ENCODE measurements at regions not wholly inside any gene's neighbourhood (a gene's known extent, or its start where the extent isn't known, plus 50 kb on each side); places are given as distances from the start of the nearest gene placed in this dataset.

DNA sequence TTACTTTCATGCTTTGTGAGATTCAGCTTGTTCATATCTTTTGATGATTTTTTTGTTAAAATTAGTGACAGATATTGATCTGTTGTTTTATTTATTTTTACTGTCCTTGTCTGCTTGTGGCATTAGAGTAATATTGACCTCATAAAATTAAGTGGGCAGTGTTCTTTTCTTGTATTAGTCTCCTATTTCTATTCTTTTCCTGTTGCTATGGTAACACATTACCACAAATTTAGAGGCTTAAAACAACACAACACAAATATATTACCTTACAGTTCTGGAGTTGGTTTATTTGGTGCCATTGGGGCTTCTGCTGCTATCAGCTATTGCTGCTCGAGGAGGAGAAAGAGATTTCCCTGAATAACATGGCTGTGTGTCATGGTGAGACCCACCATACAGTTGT lies 135.7 kb downstream of the C1orf94 start:
- Histone ChIP-seq H3K27me3 (ENCODE audit: low read depth, low read length) (no peaks in the 10 kb centered on the region), H3K9me3 (ENCODE audit: insufficient read depth, low read length) (peaks cover 5% of the 10 kb centered on the region; the same call in 1 of the 2 replicates), H2AFZ (ENCODE audit: low read depth, low read length) (0 out of 2 replicates have a peak overlapping the region, but pooled peaks have one; percentile 54), H3K4me2 (ENCODE audit: low read length) (no peak overlapping the region), H3K4me1 (ENCODE audit: low read length) (no peaks in the 10 kb centered on the region), H3K4me3 (ENCODE audit: low read length) (no peak overlapping the region), H3K36me3 (replicated peaks; ENCODE audit: low read depth, low read length) (no peaks in the 10 kb centered on the region), H3K9ac (ENCODE audit: low read length) (no peak overlapping the region), H4K20me1 (ENCODE audit: insufficient read depth, low read length) (no peaks in the 10 kb centered on the region), H3K27ac (ENCODE audit: low read length) (no peak overlapping the region), H3K79me2 (ENCODE audit: low read length) (no peaks in the 10 kb centered on the region)
- TF ChIP-seq EZH2phosphoT487 (IDR thresholded peaks at IDR 0.05; ENCODE audit: low read depth), result no peak
- no peak for TF ChIP-seq CTCF (IDR thresholded peaks at IDR 0.05; ENCODE audit: low read depth, low read length)

GRCh38 chr1:34315974-34316373 lies 139.3 kb downstream of the C1orf94 start:
- Histone ChIP-seq H3K4me1 (ENCODE audit: low read length) (no peaks in the 10 kb centered on the region), H2AFZ (ENCODE audit: low read depth, low read length) (no peak overlapping the region), H3K4me3 (ENCODE audit: low read length) (no peak overlapping the region), H3K9me3 (ENCODE audit: insufficient read depth, low read length) (no peaks in the 10 kb centered on the region), H3K36me3 (replicated peaks; ENCODE audit: low read depth, low read length) (no peaks in the 10 kb centered on the region), H3K27ac (ENCODE audit: low read length) (no peak overlapping the region), H3K79me2 (ENCODE audit: low read length) (no peaks in the 10 kb centered on the region), H4K20me1 (ENCODE audit: insufficient read depth, low read length) (no peaks in the 10 kb centered on the region), H3K9ac (ENCODE audit: low read length) (no peak overlapping the region), H3K4me2 (ENCODE audit: low read length) (no peak overlapping the region), H3K27me3 (ENCODE audit: low read depth, low read length) (no peaks in the 10 kb centered on the region)
- no peak for TF ChIP-seq EZH2phosphoT487 (IDR thresholded peaks at IDR 0.05; ENCODE audit: low read depth)
- no peak for TF ChIP-seq CTCF (IDR thresholded peaks at IDR 0.05; ENCODE audit: low read depth, low read length)

- H3K27me3 ChIP-seq (ENCODE audit: low read depth, low read length), result no peaks in the 10 kb centered on the region
- no peaks in the 10 kb centered on the region for H3K36me3 ChIP-seq (replicated peaks; ENCODE audit: low read depth, low read length)
- no peak overlapping the region for H2AFZ ChIP-seq (ENCODE audit: low read depth, low read length)
- H3K4me1 ChIP-seq (ENCODE audit: low read length), result no peaks in the 10 kb centered on the region
- H3K9ac ChIP-seq (ENCODE audit: low read length), result no peak overlapping the region
- H3K4me2 ChIP-seq (ENCODE audit: low read length), result no peak overlapping the region
- H4K20me1 ChIP-seq (ENCODE audit: insufficient read depth, low read length), result no peaks in the 10 kb centered on the region
- H3K27ac ChIP-seq (ENCODE audit: low read length), result no peak overlapping the region
- H3K79me2 ChIP-seq (ENCODE audit: low read length), result no peaks in the 10 kb centered on the region
- no peaks in the 10 kb centered on the region for H3K9me3 ChIP-seq (ENCODE audit: insufficient read depth, low read length)
- TF ChIP-seq EZH2phosphoT487 (IDR thresholded peaks at IDR 0.05; ENCODE audit: low read depth) (no peak), CTCF (IDR thresholded peaks at IDR 0.05; ENCODE audit: low read depth, low read length) (no peak)
- H3K4me3 ChIP-seq (ENCODE audit: low read length), result no peak overlapping the region
Measured at GRCh38 chr1:34316773-34317172, 140.1 kb downstream of the C1orf94 start.

- Histone ChIP-seq H3K27ac (ENCODE audit: low read length) (no peak overlapping the region), H3K4me1 (ENCODE audit: low read length) (no peaks in the 10 kb centered on the region), H3K4me2 (ENCODE audit: low read length) (no peak overlapping the region), H3K36me3 (replicated peaks; ENCODE audit: low read depth, low read length) (no peaks in the 10 kb centered on the region), H4K20me1 (ENCODE audit: insufficient read depth, low read length) (no peaks in the 10 kb centered on the region), H3K9me3 (ENCODE audit: insufficient read depth, low read length) (no peaks in the 10 kb centered on the region), H2AFZ (ENCODE audit: low read depth, low read length) (no peak overlapping the region), H3K9ac (ENCODE audit: low read length) (no peak overlapping the region), H3K79me2 (ENCODE audit: low read length) (no peaks in the 10 kb centered on the region), H3K27me3 (ENCODE audit: low read depth, low read length) (no peaks in the 10 kb centered on the region), H3K4me3 (ENCODE audit: low read length) (no peak overlapping the region)
- no peak for TF ChIP-seq CTCF (IDR thresholded peaks at IDR 0.05; ENCODE audit: low read depth, low read length)
- TF ChIP-seq EZH2phosphoT487 (IDR thresholded peaks at IDR 0.05; ENCODE audit: low read depth), result no peak
Measured at GRCh38 chr1:34319218-34319617, 142.5 kb downstream of the C1orf94 start.

All from OCI-LY3 (cell line).